HCT116 (cell line): ENCODE measurements at regions not wholly inside any gene's neighbourhood (a gene's known extent, or its start where the extent isn't known, plus 50 kb on each side); places are given as distances from the start of the nearest gene placed in this dataset.

ENCODE experiments used
- ATAC-seq: fragments of 200-7000 bp; cut with Tn5 transposase; 2 replicates; pipeline ENCODE4 v1.9.1; 2020; ENCODE audit warnings: mild to moderate bottlenecking, moderate library complexity
- BruUV-seq: library from RNA; stranded (reverse); fragments of 400-500 nt; replicated peaks from 2 replicates; lab custom pipeline; 2021; lab: Mats Ljungman, UMichigan
- CTCF ChIA-PET: fragments of 300-600 bp; sonication (Branson Sonifier 250); formaldehyde crosslinking; loops from one replicate; lab custom pipeline; 2021; ENCODE audit warnings: antibody characterized with exemption; lab: Charles Lee
- POLR2A ChIA-PET: fragments of 300-600, 350-600 bp; sonication (Branson Sonifier 250); formaldehyde crosslinking; loops from one replicate; lab custom pipeline; 2021; ENCODE audit warnings: antibody characterized with exemption; lab: Charles Lee
- RAD21 ChIA-PET, 2 experiments: fragments of 300-600 bp; sonication (Branson Sonifier 250); formaldehyde crosslinking; loops; one replicate each; lab custom pipeline; 2023; ENCODE audit warnings: low total read pairs in 2 of 2; ENCODE audit not compliant: uncharacterized antibody in 2 of 2, unreplicated experiment in 2 of 2, low non-redundant PET in 1 of 2; lab: Charles Lee
- DNase-seq: peaks from one replicate; pipeline ENCODE4 v3.0.0-alpha.2; 2010; ENCODE audit warnings: low read depth, low spot score
- H2AFZ ChIP-seq: fragments of 200-600 bp; shearing (Covaris generic), sonication (generic); 2 replicates; pipeline ENCODE4 v1.6.1; 2017; ENCODE audit warnings: low read depth, mixed run types, mixed read lengths, antibody characterized with exemption, low read length; ENCODE audit not compliant: poor library complexity, severe bottlenecking
- H3K27ac ChIP-seq: 2 replicates; pipeline ENCODE4 v1.5.1; 2012; ENCODE audit warnings: low read depth, low read length
- H3K27me3 ChIP-seq: fragments of 200-600 bp; sonication (generic); 2 replicates; pipeline ENCODE4 v1.6.1; 2016; ENCODE audit warnings: mixed run types, low read length, mixed read lengths; ENCODE audit not compliant: insufficient read depth
- H3K36me3 ChIP-seq, 2 experiments: fragments of 200-500 bp in 1 of 2; fragments of 200-600 bp in 1 of 2; sonication (Bioruptor generic) in 1 of 2; sonication (generic) in 1 of 2; 2 replicates each; pipeline versions ENCODE4 v1.5.1 to v1.6.1; 2014 to 2016; ENCODE audit warnings: low read length in 2 of 2, inconsistent platforms in 1 of 2, mixed read lengths in 1 of 2, mixed run types in 1 of 2; ENCODE audit not compliant: insufficient read depth in 2 of 2, control insufficient read depth in 1 of 2
- H3K4me1 ChIP-seq, 2 experiments: fragments of 200-600 bp in 1 of 2; sonication (generic) in 1 of 2; 2 replicates each; pipeline versions ENCODE4 v1.5.1 to v1.6.1; 2012 to 2017; ENCODE audit warnings: low read length in 2 of 2, inconsistent platforms in 1 of 2, mild to moderate bottlenecking in 1 of 2, mixed read lengths in 1 of 2, mixed run types in 1 of 2, moderate library complexity in 1 of 2; ENCODE audit not compliant: insufficient read depth in 2 of 2, control insufficient read depth in 1 of 2
- H3K4me2 ChIP-seq: fragments of 200-600 bp; sonication (generic); 2 replicates; pipeline ENCODE4 v1.6.1; 2017; ENCODE audit warnings: mixed run types, low read length, mixed read lengths
- H3K4me3 ChIP-seq, 2 experiments: fragments of 200-600 bp in 1 of 2; sonication (generic) in 1 of 2; replicated peaks in 1 of 2; 2 replicates each; pipeline ENCODE4 v1.5.1; 2011 to 2016; ENCODE audit warnings: low read length in 2 of 2, control low read depth in 1 of 2, low read depth in 1 of 2, mild to moderate bottlenecking in 1 of 2, mixed read lengths in 1 of 2, mixed run types in 1 of 2
- H3K79me2 ChIP-seq: fragments of 200-600 bp; sonication (generic); 2 replicates; pipeline ENCODE4 v1.6.1; 2017; ENCODE audit warnings: mild to moderate bottlenecking, mixed run types, low read length, moderate library complexity, mixed read lengths; ENCODE audit not compliant: insufficient read depth
- H3K9ac ChIP-seq: fragments of 200-600 bp; sonication (generic); 2 replicates; pipeline ENCODE4 v1.6.1; 2016; ENCODE audit warnings: low read length, mixed read lengths
- H3K9me2 ChIP-seq: fragments of 200-600 bp; sonication (generic), shearing (Covaris generic); 2 replicates; pipeline ENCODE4 v1.6.1; 2017; ENCODE audit warnings: mixed run types, mild to moderate bottlenecking, moderate library complexity; ENCODE audit not compliant: insufficient read depth
- H3K9me3 ChIP-seq, 2 experiments: fragments of 200-500 bp in 1 of 2; fragments of 200-600 bp in 1 of 2; sonication (Bioruptor generic) in 1 of 2; sonication (generic) in 1 of 2; 2 replicates each; pipeline ENCODE4 v1.6.1; 2014 to 2017; ENCODE audit warnings: low read length in 2 of 2, mixed read lengths in 2 of 2, inconsistent platforms in 1 of 2, low read depth in 1 of 2, mild to moderate bottlenecking in 1 of 2, mixed run types in 1 of 2, moderate library complexity in 1 of 2; ENCODE audit not compliant: control insufficient read depth in 1 of 2, insufficient read depth in 1 of 2
- H4K20me1 ChIP-seq: fragments of 200-600 bp; sonication (generic), shearing (Covaris generic); 2 replicates; pipeline ENCODE4 v1.6.1; 2017; ENCODE audit warnings: mixed run types, mild to moderate bottlenecking, moderate library complexity; ENCODE audit not compliant: insufficient read depth
- CBX3 ChIP-seq: IDR thresholded peaks from 2 replicates; pipeline ENCODE4 v1.6.1; 2012; ENCODE audit warnings: low read depth
- CEBPB ChIP-seq: IDR thresholded peaks from 2 replicates; pipeline ENCODE4 v1.6.1; 2012; ENCODE audit warnings: low read depth
- EGR1 ChIP-seq: IDR thresholded peaks from 2 replicates; pipeline ENCODE4 v1.6.1; 2012; ENCODE audit warnings: low read depth
- ELF1 ChIP-seq: IDR thresholded peaks from 2 replicates; pipeline ENCODE4 v1.6.1; 2012; ENCODE audit warnings: low read depth, borderline replicate concordance
- EZH2phosphoT487 ChIP-seq: fragments of 200-600 bp; IDR thresholded peaks from 2 replicates; pipeline ENCODE4 v1.6.1; 2018; ENCODE audit warnings: antibody characterized with exemption, borderline replicate concordance
- JUND ChIP-seq: IDR thresholded peaks from 2 replicates; pipeline ENCODE4 v1.6.1; 2012
- POLR2A ChIP-seq: IDR thresholded peaks from 2 replicates; pipeline ENCODE4 v1.7.0; 2011; ENCODE audit warnings: borderline replicate concordance; ENCODE audit not compliant: insufficient read depth, insufficient read length; ENCODE audit errors: extremely low read depth
- POLR2AphosphoS5 ChIP-seq: IDR thresholded peaks from 2 replicates; pipeline ENCODE4 v1.6.1; 2011; ENCODE audit warnings: mild to moderate bottlenecking, low read depth, low read length, moderate library complexity
- RAD21 ChIP-seq: IDR thresholded peaks from 2 replicates; pipeline ENCODE4 v1.6.1; 2012; ENCODE audit warnings: low read depth, mild to moderate bottlenecking
- SRF ChIP-seq: IDR thresholded peaks from 2 replicates; pipeline ENCODE4 v1.6.1; 2012; ENCODE audit warnings: low read depth
- TCF7L2 ChIP-seq: IDR thresholded peaks from 2 replicates; pipeline ENCODE4 v1.7.0; 2011; ENCODE audit warnings: borderline replicate concordance, inconsistent platforms; ENCODE audit not compliant: insufficient read depth, insufficient read length; ENCODE audit errors: extremely low read depth
- YY1 ChIP-seq: IDR thresholded peaks from 2 replicates; pipeline ENCODE4 v1.6.1; 2011; ENCODE audit warnings: low read length, low read depth, moderate library complexity, mild to moderate bottlenecking; ENCODE audit not compliant: insufficient replicate concordance; ENCODE audit errors: extremely low read depth
- ZFX ChIP-seq: fragments of 450-650 bp; IDR thresholded peaks from 2 replicates; pipeline ENCODE4 v1.6.1; 2017
- ZNF274 ChIP-seq: fragments of 200-500 bp; sonication (Bioruptor generic); IDR thresholded peaks from 2 replicates; pipeline ENCODE4 v1.6.1; 2014; ENCODE audit warnings: mild to moderate bottlenecking, low read depth, low read length, inconsistent platforms
- intact Hi-C: fragments of 100-400 bp; cut with micrococcal nuclease; formaldehyde crosslinking; loops from 2 replicates; pipeline ENCODE4 v1.10.0; 2022
- TF ChIP-seq, protein P1 (sequence below): IDR thresholded peaks from 2 replicates; pipeline ENCODE4 v1.6.1; 2012
- TF ChIP-seq, protein P2 (sequence below), 3 experiments: fragments of 200-600 bp in 1 of 3; sonication (generic) in 1 of 3; IDR thresholded peaks in 2 of 3; conservative IDR thresholded peaks in 1 of 3; 2 replicates each; pipeline ENCODE4 v1.5.1; 2012 to 2017; ENCODE audit warnings: low read depth in 2 of 3, low read length in 2 of 3, antibody characterized with exemption in 1 of 3, borderline replicate concordance in 1 of 3, control low read depth in 1 of 3, mild to moderate bottlenecking in 1 of 3, mixed read lengths in 1 of 3, mixed run types in 1 of 3, moderate library complexity in 1 of 3; ENCODE audit not compliant: insufficient read depth in 1 of 3
- TF ChIP-seq, protein P3 (sequence below): IDR thresholded peaks from 2 replicates; pipeline ENCODE4 v1.6.1; 2012

DNA sequence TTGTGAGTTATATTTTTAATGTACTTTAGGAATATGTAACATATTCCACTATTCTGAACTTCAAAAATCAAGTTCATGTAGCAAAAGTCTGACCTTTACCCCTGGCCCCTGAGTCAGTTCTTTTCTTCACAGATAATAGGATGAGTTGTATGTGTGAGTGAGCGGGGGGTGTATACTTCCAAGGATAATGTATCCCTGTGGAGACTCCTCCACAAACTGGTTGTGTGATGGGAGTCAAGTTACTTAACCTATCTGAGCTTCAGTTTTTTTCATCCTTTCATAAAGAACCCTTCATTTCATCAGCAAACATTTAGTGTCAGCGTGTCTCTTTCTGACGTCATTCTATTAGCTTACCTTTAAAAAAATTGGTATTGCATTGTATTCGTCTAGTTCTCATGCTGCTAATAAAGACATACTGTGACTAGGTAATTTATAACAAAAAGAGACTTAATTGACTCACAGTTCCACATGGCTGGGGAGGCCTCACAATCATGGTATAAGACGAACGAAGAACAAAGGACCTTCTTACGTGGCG is 288.1 kb upstream of the GPC6 start:
- intact Hi-C loops = no loop called here
- ATAC-seq (no peak), DNase-seq (no peak)
- H3K27ac ChIP-seq = no peak overlapping the region
- H3K79me2 ChIP-seq = no peaks in the 10 kb centered on the region
- no peaks in the 10 kb centered on the region for H3K4me1 ChIP-seq
- no peak overlapping the region for H3K4me3 ChIP-seq
- H3K36me3 ChIP-seq = no peaks in the 10 kb centered on the region
- no TSS peak for BruUV-seq
- no peaks in the 10 kb centered on the region for H3K27me3 ChIP-seq
- H3K9ac ChIP-seq = no peak overlapping the region
- TF ChIP-seq CBX3 (no peak), JUND (no peak), RAD21 (no peak), ZNF274 (no peak), SRF (no peak)
- TF ChIP-seq, protein P1, sequence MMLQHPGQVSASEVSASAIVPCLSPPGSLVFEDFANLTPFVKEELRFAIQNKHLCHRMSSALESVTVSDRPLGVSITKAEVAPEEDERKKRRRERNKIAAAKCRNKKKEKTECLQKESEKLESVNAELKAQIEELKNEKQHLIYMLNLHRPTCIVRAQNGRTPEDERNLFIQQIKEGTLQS = no peak
- ChIA-PET CTCF (no interaction called here), POLR2A (no interaction called here), RAD21 (no interaction called here)
- no peaks in the 10 kb centered on the region for H3K9me2 ChIP-seq
- H2AFZ ChIP-seq = no peak overlapping the region
- peaks cover 12 to 19% of the 10 kb centered on the region in 2 experiments; a peak in 3 of 4 replicates for H3K9me3 ChIP-seq
- H3K4me2 ChIP-seq = no peak overlapping the region
- no peaks in the 10 kb centered on the region for H4K20me1 ChIP-seq

DNA sequence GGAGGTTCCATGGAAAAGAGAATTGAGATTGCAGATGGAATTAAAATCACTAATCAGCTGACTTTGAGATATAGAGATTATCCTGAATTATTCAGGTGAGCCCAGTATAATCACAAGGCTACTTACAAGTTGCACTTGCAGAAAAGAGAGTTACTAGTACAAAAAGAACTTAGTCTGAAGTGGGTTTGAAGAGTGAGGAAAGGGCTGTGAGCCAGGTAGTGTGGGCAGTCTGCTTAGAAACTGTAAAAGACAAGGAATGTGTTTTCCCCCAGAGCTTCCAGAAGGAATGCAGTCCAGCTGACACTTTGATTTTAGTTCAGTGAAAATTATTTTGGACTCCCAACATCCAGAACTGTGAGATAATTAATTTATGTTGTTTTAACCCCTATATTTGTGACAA is 285.4 kb upstream of the GPC6 start:
- no TSS peak for BruUV-seq
- TF ChIP-seq TCF7L2 (no peak), POLR2AphosphoS5 (no peak), ZFX (no peak), EGR1 (no peak), EZH2phosphoT487 (no peak), CEBPB (no peak), ZNF274 (no peak), JUND (no peak), YY1 (no peak), ELF1 (no peak), RAD21 (no peak), POLR2A (no peak)
- TF ChIP-seq, protein P1 = no peak
- TF ChIP-seq, protein P2, sequence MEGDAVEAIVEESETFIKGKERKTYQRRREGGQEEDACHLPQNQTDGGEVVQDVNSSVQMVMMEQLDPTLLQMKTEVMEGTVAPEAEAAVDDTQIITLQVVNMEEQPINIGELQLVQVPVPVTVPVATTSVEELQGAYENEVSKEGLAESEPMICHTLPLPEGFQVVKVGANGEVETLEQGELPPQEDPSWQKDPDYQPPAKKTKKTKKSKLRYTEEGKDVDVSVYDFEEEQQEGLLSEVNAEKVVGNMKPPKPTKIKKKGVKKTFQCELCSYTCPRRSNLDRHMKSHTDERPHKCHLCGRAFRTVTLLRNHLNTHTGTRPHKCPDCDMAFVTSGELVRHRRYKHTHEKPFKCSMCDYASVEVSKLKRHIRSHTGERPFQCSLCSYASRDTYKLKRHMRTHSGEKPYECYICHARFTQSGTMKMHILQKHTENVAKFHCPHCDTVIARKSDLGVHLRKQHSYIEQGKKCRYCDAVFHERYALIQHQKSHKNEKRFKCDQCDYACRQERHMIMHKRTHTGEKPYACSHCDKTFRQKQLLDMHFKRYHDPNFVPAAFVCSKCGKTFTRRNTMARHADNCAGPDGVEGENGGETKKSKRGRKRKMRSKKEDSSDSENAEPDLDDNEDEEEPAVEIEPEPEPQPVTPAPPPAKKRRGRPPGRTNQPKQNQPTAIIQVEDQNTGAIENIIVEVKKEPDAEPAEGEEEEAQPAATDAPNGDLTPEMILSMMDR (IDR thresholded peaks at IDR 0.05 in 2 of 3, conservative IDR thresholded peaks at IDR 0.05 in 1 of 3; ENCODE audit: borderline replicate concordance in 1 of 3, insufficient read depth in 1 of 3, low read depth in 2 of 3, low read length in 2 of 3) = no peak
- TF ChIP-seq, protein P3, sequence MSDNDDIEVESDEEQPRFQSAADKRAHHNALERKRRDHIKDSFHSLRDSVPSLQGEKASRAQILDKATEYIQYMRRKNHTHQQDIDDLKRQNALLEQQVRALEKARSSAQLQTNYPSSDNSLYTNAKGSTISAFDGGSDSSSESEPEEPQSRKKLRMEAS = no peak

More for the DNA sequence above, 285.4 kb upstream of the GPC6 start:
- Histone ChIP-seq H3K9me2 (no peaks in the 10 kb centered on the region), H3K27me3 (no peaks in the 10 kb centered on the region), H3K36me3 (no peaks in the 10 kb centered on the region), H3K9me3 (peaks cover 11 to 18% of the 10 kb centered on the region in 2 experiments; a peak in 3 of 4 replicates), H3K27ac (no peak overlapping the region), H3K9ac (no peak overlapping the region), H3K4me3 (no peak overlapping the region), H3K4me2 (no peak overlapping the region), H3K79me2 (no peaks in the 10 kb centered on the region), H4K20me1 (no peaks in the 10 kb centered on the region), H2AFZ (no peak overlapping the region), H3K4me1 (no peaks in the 10 kb centered on the region)
- intact Hi-C loops = no loop called here
- ChIA-PET RAD21 (no interaction called here), CTCF (no interaction called here), POLR2A (no interaction called here)
- no peak for DNase-seq
- ATAC-seq = no peak
